ENCODE measurements at regions not wholly inside any gene's neighbourhood (a gene's known extent, or its start where the extent isn't known, plus 50 kb on each side); places are given as distances from the start of the nearest gene placed in this dataset.

- TF ChIP-seq ZNF331 (CRISPR knock-in tag; IDR thresholded peaks at IDR 0.05; ENCODE audit: low read depth) (no peak), CREB1 (CRISPR knock-in tag; IDR thresholded peaks at IDR 0.05; ENCODE audit: low read depth) (no peak), EZH2 (IDR thresholded peaks at IDR 0.05; ENCODE audit: low read depth, unreplicated experiment) (no peak)
Observed at GRCh38 chr2:235328991-235329390, 164.9 kb upstream of the AGAP1 start (continued).

GRCh38 chr2:235330775-235331451 is 162.9 kb upstream of the AGAP1 start:
- Histone ChIP-seq H3K79me2 (replicated peaks; ENCODE audit: insufficient read depth) (no peaks in the 10 kb centered on the region), H3K4me2 (no peak overlapping the region), H3K9me2 (ENCODE audit: insufficient read depth) (no peaks in the 10 kb centered on the region), H3K4me1 (ENCODE audit: insufficient read depth) (no peaks in the 10 kb centered on the region), H3F3A (replicated peaks; ENCODE audit: low read depth) (no peaks in the 10 kb centered on the region), H2AFZ (no peak overlapping the region), H3K4me3 (no peak overlapping the region), H3K36me3 (ENCODE audit: insufficient read depth) (no peaks in the 10 kb centered on the region), H3K27me3 (ENCODE audit: insufficient read depth) (no peaks in the 10 kb centered on the region), H4K20me1 (replicated peaks; ENCODE audit: insufficient read depth) (no peaks in the 10 kb centered on the region), H3K27ac (ENCODE audit: low read depth) (no peak overlapping the region)
- DNase-seq (ENCODE audit: low spot score) (no peak), ATAC-seq (no peak)
- peaks cover under 1% of the 10 kb centered on the region for H3K4me1 Mint-ChIP-seq
- no peak for TF ChIP-seq POLR2AphosphoS5 (IDR thresholded peaks at IDR 0.05; ENCODE audit: low read depth)
- no peak for TF ChIP-seq STAT1 (IDR thresholded peaks at IDR 0.05; ENCODE audit: unreplicated experiment)
- TF ChIP-seq JUNB (IDR thresholded peaks at IDR 0.05; ENCODE audit: unreplicated experiment) = no peak
- TF ChIP-seq NANOG (IDR thresholded peaks at IDR 0.05; ENCODE audit: borderline replicate concordance) = no peak
- H3K36me3 Mint-ChIP-seq (ENCODE audit: low read depth) = no peaks in the 10 kb centered on the region
- H3K4me3 Mint-ChIP-seq = no peak overlapping the region
- no peak overlapping the region for H3K27ac Mint-ChIP-seq
- no peaks in the 10 kb centered on the region for H3K9me3 Mint-ChIP-seq
- peaks cover 4% of the 10 kb centered on the region for H3K27me3 Mint-ChIP-seq (ENCODE audit: insufficient read depth, low read depth, poor library complexity)

- Histone ChIP-seq H3K4me1 (ENCODE audit: insufficient read depth) (no peaks in the 10 kb centered on the region), H3K36me3 (ENCODE audit: insufficient read depth) (no peaks in the 10 kb centered on the region), H3K79me2 (replicated peaks; ENCODE audit: insufficient read depth) (no peaks in the 10 kb centered on the region), H3K4me3 (no peak overlapping the region), H3K9me2 (ENCODE audit: insufficient read depth) (no peaks in the 10 kb centered on the region), H2AFZ (no peak overlapping the region), H3F3A (replicated peaks; ENCODE audit: low read depth) (no peaks in the 10 kb centered on the region), H3K27me3 (ENCODE audit: insufficient read depth) (no peaks in the 10 kb centered on the region), H3K27ac (ENCODE audit: low read depth) (no peak overlapping the region), H4K20me1 (replicated peaks; ENCODE audit: insufficient read depth) (no peaks in the 10 kb centered on the region), H3K4me2 (no peak overlapping the region)
- Mint-ChIP-seq H3K27me3 (ENCODE audit: insufficient read depth, low read depth, poor library complexity) (peaks cover 4% of the 10 kb centered on the region), H3K4me3 (no peak overlapping the region), H3K4me1 (no peaks in the 10 kb centered on the region; the same call in 2 of the 3 replicates), H3K36me3 (ENCODE audit: low read depth) (no peaks in the 10 kb centered on the region), H3K9me3 (no peaks in the 10 kb centered on the region), H3K27ac (no peak overlapping the region)
- DNase-seq (ENCODE audit: low spot score) (no peak), ATAC-seq (no peak)
- no peak for TF ChIP-seq POLR2AphosphoS5 (IDR thresholded peaks at IDR 0.05; ENCODE audit: low read depth)
- no peak for TF ChIP-seq CTCF (conservative IDR thresholded peaks at IDR 0.05; ENCODE audit: low read depth in 2 of 2)
Observed at GRCh38 chr2:235332240-235332890, 161.5 kb upstream of the AGAP1 start.

Data from GM23338 (cell line).